Muscle of leg (tissue), 3 donors: ENCODE measurements at regions not wholly inside any gene's neighbourhood (a gene's known extent, or its start where the extent isn't known, plus 50 kb on each side); places are given as distances from the start of the nearest gene placed in this dataset.
A peak's percentile ranks its signal among the peaks of the same experiment; 100 is the strongest.

Source experiments
- DNase-seq: peaks from one replicate; pipeline ENCODE4 v3.0.0; 2013
- H3K27ac ChIP-seq: one replicate; pipeline ENCODE4 v1.5.1; 2013; ENCODE audit warnings: mild to moderate bottlenecking, low read length, control low read depth
- H3K27me3 ChIP-seq: one replicate; pipeline ENCODE4 v1.6.1; 2013; ENCODE audit warnings: low read length; ENCODE audit not compliant: control insufficient read depth, insufficient read depth
- H3K36me3 ChIP-seq: one replicate; pipeline ENCODE4 v1.6.1; 2013; ENCODE audit warnings: low read length; ENCODE audit not compliant: control insufficient read depth, insufficient read depth
- H3K4me1 ChIP-seq: one replicate; pipeline ENCODE4 v1.6.1; 2013; ENCODE audit warnings: low read length; ENCODE audit not compliant: control insufficient read depth, insufficient read depth
- H3K4me3 ChIP-seq: one replicate; pipeline ENCODE4 v1.5.1; 2013; ENCODE audit warnings: low read length, control low read depth
- H3K9me3 ChIP-seq: replicated peaks from 2 replicates; pipeline ENCODE4 v1.6.1; 2013; ENCODE audit warnings: low read depth, low read length; ENCODE audit not compliant: control insufficient read depth
- WGBS: methylation state at CpG from one replicate; pipeline ENCODE4 v1.1.5; 2013; ENCODE audit warnings: missing lambda C conversion rate; ENCODE audit not compliant: insufficient coverage; 5-methylcytosine and 5-hydroxymethylcytosine counted together

- no peaks in the 10 kb centered on the region for H3K4me1 ChIP-seq
- H3K27ac ChIP-seq, result no peak overlapping the region
- H3K9me3 ChIP-seq, result no peaks in the 10 kb centered on the region
- H3K27me3 ChIP-seq, result no peaks in the 10 kb centered on the region
- WGBS, result no CpG with 5 or more reads among the region's 1 CpG
- no peak for DNase-seq
- no peaks in the 10 kb centered on the region for H3K36me3 ChIP-seq
- H3K4me3 ChIP-seq, result no peak overlapping the region
Measured at GRCh38 chr4:33323393-33323792, 2603.2 kb downstream of the PCDH7 start.

GRCh38 chr4:33334416-33334815 lies 2614.2 kb downstream of the PCDH7 start:
- no peaks in the 10 kb centered on the region for H3K4me1 ChIP-seq
- H3K27ac ChIP-seq, result no peak overlapping the region
- H3K4me3 ChIP-seq, result no peak overlapping the region
- H3K36me3 ChIP-seq, result no peaks in the 10 kb centered on the region
- no peaks in the 10 kb centered on the region for H3K27me3 ChIP-seq
- no peak for DNase-seq
- H3K9me3 ChIP-seq, result peaks cover 11% of the 10 kb centered on the region
- WGBS, result 100% methylated on average over 1 of the region's 2 CpGs

- H3K36me3 ChIP-seq, result no peaks in the 10 kb centered on the region
- no peaks in the 10 kb centered on the region for H3K27me3 ChIP-seq
- H3K4me1 ChIP-seq, result no peaks in the 10 kb centered on the region
- H3K27ac ChIP-seq, result no peak overlapping the region
- no peak for DNase-seq
- 50% methylated on average over 1 of the region's 3 CpGs for WGBS
- H3K4me3 ChIP-seq, result no peak overlapping the region
- peaks cover 9% of the 10 kb centered on the region for H3K9me3 ChIP-seq
Measured at GRCh38 chr4:33339762-33340161, 2619.6 kb downstream of the PCDH7 start.

GRCh38 chr4:33340168-33340567 lies 2620.0 kb downstream of the PCDH7 start:
- no peak overlapping the region for H3K27ac ChIP-seq
- WGBS, result 87% methylated on average over 3 of the region's 5 CpGs
- H3K4me1 ChIP-seq, result no peaks in the 10 kb centered on the region
- DNase-seq, result no peak
- H3K9me3 ChIP-seq, result peaks cover 9% of the 10 kb centered on the region
- no peak overlapping the region for H3K4me3 ChIP-seq
- H3K36me3 ChIP-seq, result no peaks in the 10 kb centered on the region
- H3K27me3 ChIP-seq, result no peaks in the 10 kb centered on the region

GRCh38 chr4:33349376-33349775 lies 2629.2 kb downstream of the PCDH7 start:
- Histone ChIP-seq H3K4me3 (no peak overlapping the region), H3K27me3 (no peaks in the 10 kb centered on the region), H3K27ac (no peak overlapping the region), H3K9me3 (no peaks in the 10 kb centered on the region), H3K36me3 (no peaks in the 10 kb centered on the region), H3K4me1 (no peaks in the 10 kb centered on the region)
- 71% methylated on average over 1 of the region's 1 CpG for WGBS
- DNase-seq, result peak; percentile 77

GRCh38 chr4:33357121-33357520 lies 2637.0 kb downstream of the PCDH7 start:
- Histone ChIP-seq H3K36me3 (no peaks in the 10 kb centered on the region), H3K9me3 (no peaks in the 10 kb centered on the region), H3K27me3 (no peaks in the 10 kb centered on the region), H3K27ac (no peak overlapping the region), H3K4me3 (no peak overlapping the region), H3K4me1 (no peaks in the 10 kb centered on the region)
- DNase-seq, result peak; percentile 2
- WGBS, result no CpG with 5 or more reads among the region's 1 CpG

GRCh38 chr4:33369446-33369845 lies 2649.3 kb downstream of the PCDH7 start:
- H3K4me3 ChIP-seq, result no peak overlapping the region
- 70% methylated on average over 3 of the region's 3 CpGs for WGBS
- peak; percentile 22 for DNase-seq
- no peaks in the 10 kb centered on the region for H3K36me3 ChIP-seq
- H3K27ac ChIP-seq, result no peak overlapping the region
- no peaks in the 10 kb centered on the region for H3K4me1 ChIP-seq
- H3K27me3 ChIP-seq, result no peaks in the 10 kb centered on the region
- no peaks in the 10 kb centered on the region for H3K9me3 ChIP-seq

GRCh38 chr4:33381816-33382215 lies 2661.6 kb downstream of the PCDH7 start:
- no peak overlapping the region for H3K27ac ChIP-seq
- WGBS, result no CpG with 5 or more reads among the region's 4 CpGs
- H3K4me3 ChIP-seq, result no peak overlapping the region
- H3K4me1 ChIP-seq, result no peaks in the 10 kb centered on the region
- no peaks in the 10 kb centered on the region for H3K27me3 ChIP-seq
- no peak for DNase-seq
- no peaks in the 10 kb centered on the region for H3K9me3 ChIP-seq
- no peaks in the 10 kb centered on the region for H3K36me3 ChIP-seq

GRCh38 chr4:33386764-33387163 lies 2666.6 kb downstream of the PCDH7 start:
- Histone ChIP-seq H3K9me3 (no peaks in the 10 kb centered on the region), H3K27ac (no peak overlapping the region), H3K36me3 (no peaks in the 10 kb centered on the region), H3K4me3 (no peak overlapping the region), H3K27me3 (no peaks in the 10 kb centered on the region), H3K4me1 (no peaks in the 10 kb centered on the region)
- DNase-seq, result no peak

GRCh38 chr4:33390976-33391375 lies 2670.8 kb downstream of the PCDH7 start:
- Histone ChIP-seq H3K36me3 (no peaks in the 10 kb centered on the region), H3K27me3 (no peaks in the 10 kb centered on the region), H3K4me1 (no peaks in the 10 kb centered on the region), H3K4me3 (no peak overlapping the region), H3K9me3 (no peaks in the 10 kb centered on the region), H3K27ac (no peak overlapping the region)
- DNase-seq, result no peak
- WGBS, result 50% methylated on average over 1 of the region's 3 CpGs

GRCh38 chr4:33395731-33396485 lies 2675.7 kb downstream of the PCDH7 start:
- no peaks in the 10 kb centered on the region for H3K36me3 ChIP-seq
- no peak overlapping the region for H3K4me3 ChIP-seq
- no peak for DNase-seq
- no peaks in the 10 kb centered on the region for H3K27me3 ChIP-seq
- no peaks in the 10 kb centered on the region for H3K9me3 ChIP-seq
- H3K4me1 ChIP-seq, result no peaks in the 10 kb centered on the region
- no peak overlapping the region for H3K27ac ChIP-seq
